ENCODE measurements at regions not wholly inside any gene's neighbourhood (a gene's known extent, or its start where the extent isn't known, plus 50 kb on each side); places are given as distances from the start of the nearest gene placed in this dataset.
"Not testable (repeated sequence)": the region's sequence is repeated elsewhere in the genome, so short reads cannot be mapped to it uniquely, and the experiment has no call there.

- no peak for DNase-seq (ENCODE audit: low spot score)
Observed at GRCh38 chr5:164206196-164206595, 700.8 kb downstream of the MAT2B start.

- DNase-seq (ENCODE audit: low spot score), result no peak
Observed at GRCh38 chr5:164207646-164208045, 702.2 kb downstream of the MAT2B start.

DNA sequence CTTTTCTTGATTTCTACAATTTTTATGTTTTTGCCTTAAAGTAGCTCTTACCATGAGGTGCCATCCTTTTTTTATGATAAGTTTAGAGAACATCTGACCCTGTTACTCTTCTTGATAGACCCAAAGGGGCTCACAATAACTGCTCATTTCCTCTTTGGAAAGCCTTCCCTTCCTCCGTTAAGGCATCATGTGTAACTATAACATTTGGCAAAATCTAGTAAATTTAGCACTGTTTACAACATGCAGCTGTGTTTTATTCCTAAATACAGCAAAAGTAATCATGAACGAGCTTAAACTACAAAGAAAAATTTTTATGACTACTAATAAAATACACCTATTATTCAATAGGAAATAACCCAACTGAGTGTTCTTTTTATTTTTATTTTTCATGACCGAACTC is 705.1 kb downstream of the MAT2B start:
- no peak for DNase-seq (ENCODE audit: low spot score)

- DNase-seq (ENCODE audit: low spot score), result no peak
Observed at GRCh38 chr5:164214698-164215097, 709.3 kb downstream of the MAT2B start.

DNA sequence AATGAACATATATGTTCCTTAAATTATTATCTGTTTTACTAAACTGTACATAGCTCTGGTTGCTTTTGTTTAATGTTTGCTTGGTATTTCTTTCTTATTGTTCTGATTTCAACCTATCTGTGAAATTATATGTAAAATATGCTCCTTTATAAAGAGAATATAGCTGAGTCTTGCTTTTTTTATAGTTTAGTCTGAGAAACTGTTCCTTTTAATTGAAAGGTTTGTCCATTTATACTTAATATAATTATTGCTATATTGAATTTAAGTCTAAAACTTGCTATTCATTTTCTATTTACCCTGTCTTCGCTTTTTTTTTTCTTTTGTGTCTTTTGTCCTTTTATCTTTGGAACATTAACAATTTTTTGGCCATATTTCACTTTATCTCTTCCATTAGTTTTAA is 712.0 kb downstream of the MAT2B start:
- DNase-seq (ENCODE audit: low spot score), result no peak

- DNase-seq (ENCODE audit: low spot score), result no peak
Observed at GRCh38 chr5:164220522-164220921, 715.1 kb downstream of the MAT2B start.

DNA sequence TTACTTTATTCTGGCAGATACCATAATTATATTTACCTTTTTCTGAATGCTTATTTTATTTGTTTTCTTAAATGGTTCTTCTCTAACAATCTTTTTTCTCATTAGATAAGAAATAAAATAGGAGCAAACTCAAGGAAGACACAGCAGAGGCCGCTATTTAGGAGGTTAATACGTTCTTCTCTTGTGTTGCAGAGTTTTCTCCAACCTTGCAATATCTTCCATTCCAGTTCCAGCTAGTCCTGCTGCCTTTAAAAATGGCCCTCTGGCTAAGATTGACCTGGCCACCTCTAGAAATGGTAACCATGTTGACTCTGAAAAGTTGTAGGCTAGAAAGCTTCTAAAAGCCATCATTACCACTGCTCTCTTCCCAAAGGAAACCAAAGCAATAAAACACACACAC is 718.8 kb downstream of the MAT2B start:
- DNase-seq (ENCODE audit: low spot score), result no peak

DNA sequence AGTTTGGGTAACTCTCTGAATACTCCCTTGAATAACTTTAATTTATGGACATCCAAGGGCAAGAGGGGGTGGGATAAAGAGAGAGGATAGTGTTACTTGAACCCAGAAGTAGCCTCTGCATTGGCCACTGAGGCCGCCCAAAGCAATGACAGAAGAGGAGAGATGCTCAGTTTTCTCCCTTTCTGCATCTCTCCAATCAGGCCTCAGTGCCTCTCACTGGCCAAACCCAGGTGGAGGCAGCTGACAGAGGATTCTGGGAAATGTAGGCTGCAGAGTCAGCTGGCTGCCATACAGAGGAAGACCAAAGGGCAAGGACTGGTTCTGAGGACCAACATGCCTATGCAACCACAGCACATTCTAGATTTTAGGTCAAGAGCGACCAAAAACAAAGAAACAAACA is 719.4 kb downstream of the MAT2B start:
- no peak for DNase-seq (ENCODE audit: low spot score)

DNA sequence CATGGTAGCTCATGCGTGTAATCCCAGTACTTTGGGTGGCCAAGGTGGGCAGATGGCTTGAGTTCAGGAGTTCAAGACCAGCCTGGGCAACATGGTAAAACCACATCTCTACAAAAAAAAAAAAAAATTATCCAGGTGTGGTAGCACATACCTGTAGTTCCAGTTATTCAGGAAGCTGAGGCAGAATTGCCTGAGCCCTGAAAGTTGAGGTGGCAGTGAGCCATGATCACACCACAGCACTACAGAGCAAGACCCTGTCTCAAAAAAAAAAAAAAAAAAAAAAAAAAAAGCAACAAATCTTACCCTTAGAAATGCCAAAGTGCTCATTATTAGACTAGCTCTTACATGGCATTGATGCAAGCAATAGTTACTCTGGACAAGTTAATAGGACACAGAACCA is 724.9 kb downstream of the MAT2B start:
- no peak for DNase-seq (ENCODE audit: low spot score)

- no peak for DNase-seq (ENCODE audit: low spot score)
Observed at GRCh38 chr5:164233791-164234190, 728.4 kb downstream of the MAT2B start.

DNA sequence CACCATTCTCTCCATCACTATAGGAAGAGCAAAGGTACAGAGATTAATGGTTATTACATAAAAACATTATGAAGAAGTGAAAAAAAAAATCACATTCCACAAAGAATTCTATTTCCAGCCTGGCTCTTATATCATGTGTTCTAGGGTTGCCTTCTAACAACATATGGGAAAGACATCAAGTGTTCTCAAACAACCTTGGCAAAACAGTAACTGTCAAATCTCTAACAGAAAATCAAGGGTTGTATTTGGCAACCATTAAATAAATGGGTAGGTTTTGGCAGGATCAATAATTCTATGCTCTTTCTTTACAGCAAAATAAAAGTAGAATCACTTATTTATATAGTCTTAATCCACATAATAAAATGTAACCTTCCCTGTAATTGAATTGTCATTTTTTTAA is 728.9 kb downstream of the MAT2B start:
- no peak for DNase-seq (ENCODE audit: low spot score)

DNA sequence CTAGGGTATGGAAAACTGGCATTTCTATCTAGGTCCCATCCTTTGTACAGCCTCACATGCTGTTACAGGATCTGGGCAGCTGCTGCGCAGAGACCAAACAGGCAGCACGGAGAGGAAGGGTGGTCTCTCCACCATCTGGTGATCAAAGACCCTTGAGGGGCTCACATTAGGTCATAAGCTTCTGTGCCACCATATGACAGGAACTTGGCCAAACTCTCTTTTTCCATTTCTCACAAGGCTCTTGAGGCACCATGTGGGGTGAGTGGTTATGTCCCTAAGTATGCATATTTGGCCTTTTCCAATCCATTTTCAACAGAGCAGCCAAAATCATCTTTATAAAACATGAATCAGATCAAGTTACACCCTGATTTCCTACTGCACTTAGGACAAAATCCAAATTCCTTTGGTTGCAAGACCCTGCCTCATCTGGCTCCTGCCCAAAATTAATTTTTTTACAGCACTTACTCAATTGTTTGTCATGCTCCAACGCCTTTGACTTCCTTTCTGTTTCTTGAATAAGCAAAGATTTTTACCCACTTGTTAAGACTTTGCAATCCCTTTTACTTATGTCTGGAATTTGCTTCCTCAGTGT is 730.0 kb downstream of the MAT2B start:
- no peak for DNase-seq (ENCODE audit: low spot score)

DNA sequence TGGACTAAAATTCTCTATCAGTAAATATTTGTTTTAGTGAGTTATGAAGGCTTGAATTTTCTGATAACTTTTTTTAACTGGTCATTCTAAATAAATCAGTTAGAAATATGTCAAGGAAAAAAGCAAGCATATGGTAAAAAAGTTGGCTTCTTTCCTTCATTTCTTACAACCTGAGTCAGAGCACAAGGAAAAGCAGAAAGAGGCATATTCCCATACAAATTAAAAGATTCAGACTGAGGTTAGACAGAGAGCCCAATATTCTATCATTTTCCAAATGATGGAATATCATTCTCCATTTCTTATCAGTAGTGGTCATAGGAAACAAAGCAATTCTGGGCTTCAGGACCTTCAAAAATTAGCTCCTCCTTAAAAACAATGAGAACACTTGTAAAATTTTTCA is 732.1 kb downstream of the MAT2B start:
- DNase-seq (ENCODE audit: low spot score), result no peak

DNA sequence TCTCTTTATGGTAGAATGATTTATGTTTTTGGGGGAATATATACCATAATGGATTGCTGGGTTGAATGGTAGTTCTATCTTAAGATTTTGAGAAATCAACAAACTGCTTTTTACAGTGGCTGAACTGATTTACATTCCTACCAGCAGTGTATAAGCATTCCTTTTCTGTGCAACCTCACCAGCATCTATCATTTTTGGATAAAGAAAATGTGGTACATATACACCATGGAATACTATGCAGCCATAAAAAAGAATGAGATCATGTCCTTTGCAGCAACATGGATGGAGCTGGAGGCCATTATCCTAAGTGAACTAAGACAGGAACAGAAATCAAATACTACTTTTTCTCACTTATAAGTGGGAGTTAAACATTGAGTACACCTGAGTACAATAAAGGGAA is 746.4 kb downstream of the MAT2B start:
- not testable (repeated sequence) for DNase-seq (ENCODE audit: low spot score)

- no peak for DNase-seq (ENCODE audit: low spot score)
Observed at GRCh38 chr5:164253764-164254163, 748.3 kb downstream of the MAT2B start.

DNA sequence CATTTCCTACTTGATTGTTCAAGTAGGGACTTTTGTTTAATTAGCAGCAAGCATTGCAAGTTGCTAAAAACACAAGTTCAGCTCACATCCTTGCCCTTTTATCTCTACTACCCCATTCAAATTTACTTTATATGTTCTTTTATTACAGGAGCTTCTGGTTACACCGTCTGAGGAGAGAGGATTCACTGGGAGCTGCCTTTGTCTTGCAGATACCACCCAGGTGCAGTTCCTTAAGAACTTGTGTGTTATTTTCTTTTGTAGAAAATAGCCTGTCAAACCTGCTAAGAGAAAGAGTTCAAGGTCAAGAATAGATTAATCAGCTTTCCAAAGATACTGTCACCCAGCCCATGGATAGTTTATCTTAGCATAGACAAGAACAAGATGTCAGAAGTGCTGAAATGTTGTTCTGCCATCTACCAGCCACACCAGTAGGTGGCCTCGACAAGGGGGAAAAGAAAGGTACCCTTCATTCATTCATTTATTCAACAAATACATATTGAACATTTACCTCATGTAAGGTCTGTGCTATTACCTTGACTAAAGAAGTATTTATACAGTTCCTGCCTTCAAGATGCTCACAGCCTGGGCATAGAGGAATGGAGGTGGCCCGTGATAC is 750.3 kb downstream of the MAT2B start:
- DNase-seq (ENCODE audit: low spot score), result no peak

DNA sequence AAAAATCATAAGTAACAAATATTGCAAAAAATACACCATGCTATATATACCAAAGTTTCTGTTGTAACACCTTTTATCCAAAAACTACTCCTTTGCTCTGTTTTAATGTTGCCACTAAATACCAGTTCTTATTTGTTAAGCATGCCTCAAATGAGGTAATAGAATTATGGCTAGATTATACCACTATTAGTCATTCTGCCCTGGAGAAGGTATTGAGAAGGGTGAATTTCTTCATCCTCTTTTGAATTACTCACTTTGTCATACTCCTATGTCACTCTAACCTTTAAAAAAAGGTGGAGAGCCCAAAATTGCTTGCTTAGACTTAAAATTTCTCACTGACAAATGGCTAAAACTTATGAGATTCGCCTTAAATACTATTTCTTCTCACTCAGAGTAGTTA is 750.9 kb downstream of the MAT2B start:
- DNase-seq (ENCODE audit: low spot score), result no peak

DNA sequence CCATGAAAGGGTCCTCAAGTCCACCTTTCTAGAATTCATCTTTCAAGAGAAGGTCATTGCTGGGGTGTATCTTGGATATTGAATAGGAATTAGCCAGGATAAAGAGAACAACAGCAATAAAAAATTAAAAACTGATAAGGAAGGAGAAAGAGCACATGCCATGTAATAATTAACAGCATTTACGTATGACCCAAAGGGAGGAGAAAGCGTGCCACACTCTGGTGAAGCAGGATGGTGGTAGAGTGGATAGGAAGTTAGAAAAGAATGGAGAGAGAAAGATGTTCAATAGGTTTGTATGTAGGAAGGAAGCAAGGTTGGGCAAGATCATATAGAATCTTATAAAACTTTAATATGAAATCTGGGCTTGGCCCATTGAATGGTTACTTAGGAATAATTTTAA is 751.5 kb downstream of the MAT2B start:
- no peak for DNase-seq (ENCODE audit: low spot score)

GRCh38 chr5:164265566-164265965 is 760.1 kb downstream of the MAT2B start:
- DNase-seq (ENCODE audit: low spot score), result no peak

GRCh38 chr5:164266571-164266970 is 761.2 kb downstream of the MAT2B start:
- DNase-seq (ENCODE audit: low spot score), result no peak

DNA sequence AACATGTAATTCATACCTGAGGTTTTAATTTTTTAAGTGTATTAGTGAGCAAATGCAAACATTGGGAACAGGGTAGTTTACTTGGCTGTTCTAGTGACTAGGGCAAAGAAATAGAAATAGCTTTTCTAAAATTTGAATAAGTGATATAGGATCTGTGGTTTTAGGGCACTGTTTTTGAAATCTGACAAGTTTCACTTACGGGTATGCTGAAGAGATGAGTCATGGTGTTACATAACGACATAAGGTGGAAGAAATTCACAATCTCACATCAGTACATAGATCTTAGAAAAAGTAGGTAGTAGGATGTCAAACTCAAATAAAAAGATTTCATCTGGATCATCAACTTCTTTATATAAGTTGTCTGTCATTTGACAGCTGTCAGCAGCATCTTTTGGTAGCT is 772.3 kb downstream of the MAT2B start:
- DNase-seq (ENCODE audit: low spot score), result no peak

DNA sequence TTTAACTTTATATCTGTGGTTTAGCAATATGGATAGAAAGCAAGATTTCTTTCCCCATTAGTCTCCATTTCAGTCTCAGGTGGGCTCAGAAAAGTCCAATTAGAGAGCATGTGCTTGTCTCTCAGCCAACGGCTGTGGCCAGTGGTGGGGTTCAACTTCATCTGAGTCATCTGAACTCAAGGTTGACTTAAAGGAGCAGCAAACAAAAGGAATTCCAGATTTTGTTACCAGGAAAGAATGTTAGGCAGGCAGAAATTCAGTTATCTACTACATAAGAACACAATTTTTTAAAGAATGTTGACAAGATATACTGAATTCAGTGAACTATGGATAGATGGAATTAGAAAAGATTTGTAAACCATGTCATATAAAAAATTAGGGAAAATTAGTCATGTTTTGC is 784.1 kb downstream of the MAT2B start:
- DNase-seq (ENCODE audit: low spot score), result no peak

- no peak for DNase-seq (ENCODE audit: low spot score)
Observed at GRCh38 chr5:164296603-164297080, 791.2 kb downstream of the MAT2B start.

DNA sequence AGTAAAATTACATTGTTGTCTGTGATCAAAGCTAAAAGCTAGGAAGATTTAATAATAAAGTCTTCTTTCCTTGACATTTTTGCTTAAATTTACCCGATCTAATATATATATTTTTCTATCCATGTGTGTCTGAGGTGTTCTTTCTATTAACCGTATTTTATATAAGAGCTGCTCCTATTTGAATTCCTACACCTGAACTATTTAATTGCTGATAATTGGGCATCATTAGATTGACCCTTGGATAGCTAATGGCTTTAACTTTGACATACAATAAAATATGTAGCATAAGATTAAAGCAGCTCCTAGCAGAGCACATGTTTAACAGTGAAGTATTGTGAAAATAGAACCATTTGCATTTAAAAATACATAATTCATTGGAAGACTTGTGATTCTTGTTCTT is 792.7 kb downstream of the MAT2B start:
- no peak for DNase-seq (ENCODE audit: low spot score)

All from CD4-positive, alpha-beta T cell treated with Interleukin-2 at 100 ng/mL for 4 hours (primary cell).